Loucy (cell line): ENCODE measurements at regions not wholly inside any gene's neighbourhood (a gene's known extent, or its start where the extent isn't known, plus 50 kb on each side); places are given as distances from the start of the nearest gene placed in this dataset.

Source experiments
- H2AFZ ChIP-seq: fragments of 200-600 bp; sonication (generic); 2 replicates; pipeline ENCODE4 v1.6.0; 2016; ENCODE audit warnings: antibody characterized with exemption, mild to moderate bottlenecking, low read length, moderate library complexity
- H3F3A ChIP-seq: fragments of 200-600 bp; 2 replicates; pipeline ENCODE4 v1.6.0; 2016; ENCODE audit warnings: antibody characterized with exemption, low read depth, mild to moderate bottlenecking
- H3K27me3 ChIP-seq: fragments of 200-600 bp; sonication (generic); 2 replicates; pipeline ENCODE4 v1.6.1; 2014; ENCODE audit warnings: low read length, mild to moderate bottlenecking; ENCODE audit not compliant: insufficient read depth, poor library complexity, severe bottlenecking
- H3K36me3 ChIP-seq: fragments of 200-600 bp; sonication (generic); 2 replicates; pipeline ENCODE4 v1.6.1; 2016; ENCODE audit warnings: low read length; ENCODE audit not compliant: insufficient read depth
- H3K4me1 ChIP-seq: fragments of 200-600 bp; sonication (generic); 2 replicates; pipeline ENCODE4 v1.5.1; 2014; ENCODE audit warnings: low read length, mild to moderate bottlenecking; ENCODE audit not compliant: insufficient read depth, poor library complexity, severe bottlenecking
- H3K4me2 ChIP-seq: fragments of 200-600 bp; sonication (generic); 2 replicates; pipeline ENCODE4 v1.6.0; 2014; ENCODE audit warnings: antibody characterized with exemption, low read length, low read depth, mild to moderate bottlenecking; ENCODE audit not compliant: poor library complexity, severe bottlenecking
- H3K4me3 ChIP-seq: fragments of 200-600 bp; sonication (generic); 2 replicates; pipeline ENCODE4 v1.5.1; 2014; ENCODE audit warnings: low read length, mild to moderate bottlenecking, mixed read lengths; ENCODE audit not compliant: poor library complexity, severe bottlenecking
- H3K79me2 ChIP-seq: fragments of 200-600 bp; sonication (generic); 2 replicates; pipeline ENCODE4 v1.6.1; 2014; ENCODE audit warnings: low read length; ENCODE audit not compliant: insufficient read depth
- H3K9ac ChIP-seq: fragments of 200-600 bp; sonication (generic); 2 replicates; pipeline ENCODE4 v1.6.0; 2014; ENCODE audit warnings: mild to moderate bottlenecking, low read depth, low read length, moderate library complexity; ENCODE audit not compliant: poor library complexity, severe bottlenecking
- H3K9me2 ChIP-seq: fragments of 200-600 bp; sonication (generic); replicated peaks from 2 replicates; pipeline ENCODE4 v1.6.1; 2016; ENCODE audit warnings: low read depth, low read length, mixed read lengths
- H3K9me3 ChIP-seq: fragments of 200-600 bp; sonication (generic); 2 replicates; pipeline ENCODE4 v1.6.1; 2014; ENCODE audit warnings: mild to moderate bottlenecking, antibody characterized with exemption, low read length, low read depth; ENCODE audit not compliant: insufficient read depth
- H4K20me1 ChIP-seq: fragments of 200-600 bp; sonication (generic); 2 replicates; pipeline ENCODE4 v1.6.0; 2014; ENCODE audit warnings: antibody characterized with exemption, low read length, mild to moderate bottlenecking; ENCODE audit not compliant: insufficient read depth, poor library complexity, severe bottlenecking
- CTCF ChIP-seq: fragments of 200-600 bp; sonication (generic); conservative IDR thresholded peaks from 2 replicates; pipeline ENCODE4 v1.5.1; 2014; ENCODE audit warnings: mild to moderate bottlenecking, antibody characterized with exemption, low read length
- EZH2phosphoT487 ChIP-seq: fragments of 200-600 bp; IDR thresholded peaks from 2 replicates; pipeline ENCODE4 v1.6.1; 2018; ENCODE audit warnings: antibody characterized with exemption, mild to moderate bottlenecking, moderate library complexity, borderline replicate concordance

- Histone ChIP-seq H3K9me3 (no peaks in the 10 kb centered on the region), H3K4me1 (no peaks in the 10 kb centered on the region), H3K9me2 (no peaks in the 10 kb centered on the region), H2AFZ (no peak overlapping the region), H3K79me2 (no peaks in the 10 kb centered on the region), H3K4me3 (no peak overlapping the region), H3K4me2 (no peak overlapping the region), H3F3A (no peaks in the 10 kb centered on the region), H4K20me1 (no peaks in the 10 kb centered on the region), H3K27me3 (no peaks in the 10 kb centered on the region), H3K9ac (no peak overlapping the region), H3K36me3 (no peaks in the 10 kb centered on the region)
- TF ChIP-seq CTCF (no peak), EZH2phosphoT487 (no peak)
Measured at GRCh38 chr12:72203764-72204335, 68.3 kb upstream of the TRHDE start.

GRCh38 chr12:72207079-72207478 is 65.1 kb upstream of the TRHDE start:
- no peaks in the 10 kb centered on the region for H3K36me3 ChIP-seq
- H3K27me3 ChIP-seq, result no peaks in the 10 kb centered on the region
- H3K4me2 ChIP-seq, result no peak overlapping the region
- H2AFZ ChIP-seq, result no peak overlapping the region
- H3F3A ChIP-seq, result no peaks in the 10 kb centered on the region
- no peak for TF ChIP-seq EZH2phosphoT487
- no peak for TF ChIP-seq CTCF
- H3K4me3 ChIP-seq, result no peak overlapping the region
- H3K4me1 ChIP-seq, result no peaks in the 10 kb centered on the region
- no peak overlapping the region for H3K9ac ChIP-seq
- H3K9me2 ChIP-seq, result no peaks in the 10 kb centered on the region
- no peaks in the 10 kb centered on the region for H3K9me3 ChIP-seq
- H4K20me1 ChIP-seq, result no peaks in the 10 kb centered on the region
- no peaks in the 10 kb centered on the region for H3K79me2 ChIP-seq

GRCh38 chr12:72207486-72208409 is 64.4 kb upstream of the TRHDE start:
- Histone ChIP-seq H2AFZ (no peak overlapping the region), H3K9me2 (no peaks in the 10 kb centered on the region), H3F3A (no peaks in the 10 kb centered on the region), H3K27me3 (no peaks in the 10 kb centered on the region), H3K79me2 (no peaks in the 10 kb centered on the region), H3K4me2 (no peak overlapping the region), H4K20me1 (no peaks in the 10 kb centered on the region), H3K36me3 (no peaks in the 10 kb centered on the region), H3K9me3 (no peaks in the 10 kb centered on the region), H3K9ac (no peak overlapping the region), H3K4me3 (no peak overlapping the region), H3K4me1 (no peaks in the 10 kb centered on the region)
- TF ChIP-seq EZH2phosphoT487, result no peak
- TF ChIP-seq CTCF, result no peak
